ENCODE measurements at regions not wholly inside any gene's neighbourhood (a gene's known extent, or its start where the extent isn't known, plus 50 kb on each side); places are given as distances from the start of the nearest gene placed in this dataset.

- TF ChIP-seq, protein P1, sequence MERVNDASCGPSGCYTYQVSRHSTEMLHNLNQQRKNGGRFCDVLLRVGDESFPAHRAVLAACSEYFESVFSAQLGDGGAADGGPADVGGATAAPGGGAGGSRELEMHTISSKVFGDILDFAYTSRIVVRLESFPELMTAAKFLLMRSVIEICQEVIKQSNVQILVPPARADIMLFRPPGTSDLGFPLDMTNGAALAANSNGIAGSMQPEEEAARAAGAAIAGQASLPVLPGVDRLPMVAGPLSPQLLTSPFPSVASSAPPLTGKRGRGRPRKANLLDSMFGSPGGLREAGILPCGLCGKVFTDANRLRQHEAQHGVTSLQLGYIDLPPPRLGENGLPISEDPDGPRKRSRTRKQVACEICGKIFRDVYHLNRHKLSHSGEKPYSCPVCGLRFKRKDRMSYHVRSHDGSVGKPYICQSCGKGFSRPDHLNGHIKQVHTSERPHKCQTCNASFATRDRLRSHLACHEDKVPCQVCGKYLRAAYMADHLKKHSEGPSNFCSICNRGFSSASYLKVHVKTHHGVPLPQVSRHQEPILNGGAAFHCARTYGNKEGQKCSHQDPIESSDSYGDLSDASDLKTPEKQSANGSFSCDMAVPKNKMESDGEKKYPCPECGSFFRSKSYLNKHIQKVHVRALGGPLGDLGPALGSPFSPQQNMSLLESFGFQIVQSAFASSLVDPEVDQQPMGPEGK (CRISPR knock-in tag; IDR thresholded peaks at IDR 0.05; ENCODE audit: borderline replicate concordance) = no peak
- TF ChIP-seq RARB (CRISPR knock-in tag; IDR thresholded peaks at IDR 0.05) = no peak
Measured at GRCh38 chr6:6711031-6711785, 122.7 kb downstream of the LY86 start.

Data from SK-N-SH treated with all-trans-retinoic acid at 6 μM for 48 hours (cell line).